Bone marrow (tissue), 2 donors: ENCODE measurements at regions not wholly inside any gene's neighbourhood (a gene's known extent, or its start where the extent isn't known, plus 50 kb on each side); places are given as distances from the start of the nearest gene placed in this dataset.
A peak's percentile ranks its signal among the peaks of the same experiment; 100 is the strongest.

Source experiments
- DNase-seq, 2 donors: peaks; one replicate each; lab custom pipeline; 2025; lab: John Stamatoyannopoulos, UW

GRCh38 chr21:35849144-35849543, 211.2 kb downstream of the SETD4 start:
- no peak for DNase-seq

- no peak for DNase-seq
Measured at GRCh38 chr21:35843911-35844667, 216.2 kb downstream of the SETD4 start.

- DNase-seq, result no peak
Measured at GRCh38 chr21:35840949-35841348, 219.4 kb downstream of the SETD4 start.

- peak in 1 of 2 donors; percentile 67 for DNase-seq
Measured at GRCh38 chr21:35840197-35840799, 220.0 kb downstream of the SETD4 start.

GRCh38 chr21:35838987-35839763, 221.2 kb downstream of the SETD4 start:
- no peak for DNase-seq

GRCh38 chr21:35838350-35838749, 222.0 kb downstream of the SETD4 start:
- no peak for DNase-seq

- no peak for DNase-seq
Measured at GRCh38 chr21:35833991-35834390, 226.3 kb downstream of the SETD4 start.

GRCh38 chr21:35833388-35833787, 226.9 kb downstream of the SETD4 start:
- no peak for DNase-seq

GRCh38 chr21:35831230-35831629, 229.1 kb downstream of the SETD4 start:
- no peak for DNase-seq

GRCh38 chr21:35829067-35829466, 231.3 kb downstream of the SETD4 start:
- DNase-seq, result no peak

GRCh38 chr21:35828161-35828560, 232.2 kb downstream of the SETD4 start:
- DNase-seq, result no peak

GRCh38 chr21:35827004-35827403, 233.3 kb downstream of the SETD4 start:
- no peak for DNase-seq

- no peak for DNase-seq
Measured at GRCh38 chr21:35825370-35826353, 234.7 kb downstream of the SETD4 start.

- no peak for DNase-seq
Measured at GRCh38 chr21:35824136-35824535, 236.2 kb downstream of the SETD4 start.

- DNase-seq, result no peak
Measured at GRCh38 chr21:35819134-35819533, 241.2 kb downstream of the SETD4 start.

- no peak for DNase-seq
Measured at GRCh38 chr21:35818597-35818996, 241.7 kb downstream of the SETD4 start.

- no peak for DNase-seq
Measured at GRCh38 chr21:35814858-35815619, 245.3 kb downstream of the SETD4 start.

- DNase-seq, result no peak
Measured at GRCh38 chr21:35812679-35813078, 247.6 kb downstream of the SETD4 start.

GRCh38 chr21:35811191-35811806, 249.0 kb downstream of the SETD4 start:
- no peak for DNase-seq

GRCh38 chr21:35810431-35810970, 249.8 kb downstream of the SETD4 start:
- no peak for DNase-seq
